OCI-LY7 (cell line): ENCODE measurements at regions not wholly inside any gene's neighbourhood (a gene's known extent, or its start where the extent isn't known, plus 50 kb on each side); places are given as distances from the start of the nearest gene placed in this dataset.

Source experiments
- BruUV-seq: library from RNA; stranded (reverse); fragments of 400-500 nt; replicated peaks from 2 replicates; lab custom pipeline; 2021; lab: Mats Ljungman, UMichigan
- CTCF ChIA-PET: fragments of 300-600 bp; sonication (Branson Sonifier 250); formaldehyde crosslinking; loops from one replicate; lab custom pipeline; 2022; ENCODE audit warnings: antibody characterized with exemption; ENCODE audit not compliant: unreplicated experiment; lab: Charles Lee
- POLR2A ChIA-PET: fragments of 300-600 bp; sonication (Branson Sonifier 250); formaldehyde crosslinking; loops from one replicate; lab custom pipeline; 2022; ENCODE audit warnings: antibody characterized with exemption; lab: Charles Lee
- DNase-seq: peaks from one replicate; pipeline ENCODE4 v3.0.0-alpha.2; 2015; ENCODE audit warnings: low spot score
- H2AFZ ChIP-seq: fragments of 200-600 bp; sonication (generic), shearing (Covaris generic); 2 replicates; pipeline ENCODE4 v1.6.1; 2014; ENCODE audit warnings: mild to moderate bottlenecking, antibody characterized with exemption, low read length, moderate library complexity
- H3K27ac ChIP-seq: fragments of 200-600 bp; sonication (generic); 2 replicates; pipeline ENCODE4 v1.5.1; 2014; ENCODE audit warnings: mixed run types, low read depth, mild to moderate bottlenecking, moderate library complexity, low read length, inconsistent platforms; ENCODE audit not compliant: poor library complexity, severe bottlenecking
- H3K36me3 ChIP-seq: fragments of 200-600 bp; sonication (generic); 2 replicates; pipeline ENCODE4 v1.6.1; 2014; ENCODE audit warnings: mild to moderate bottlenecking, antibody characterized with exemption, low read length, moderate library complexity, mixed read lengths; ENCODE audit not compliant: insufficient read depth
- H3K4me1 ChIP-seq: fragments of 200-600 bp; sonication (generic); 2 replicates; pipeline ENCODE4 v1.5.1; 2014; ENCODE audit warnings: mild to moderate bottlenecking, low read length; ENCODE audit not compliant: insufficient read depth, poor library complexity, severe bottlenecking
- H3K4me2 ChIP-seq: fragments of 200-600 bp; sonication (generic); 2 replicates; pipeline ENCODE4 v1.6.1; 2014; ENCODE audit warnings: mild to moderate bottlenecking, low read length
- H3K4me3 ChIP-seq: fragments of 200-600 bp; sonication (generic); 2 replicates; pipeline ENCODE4 v1.5.1; 2014; ENCODE audit warnings: mild to moderate bottlenecking, low read depth, low read length; ENCODE audit not compliant: poor library complexity, severe bottlenecking
- H3K79me2 ChIP-seq: fragments of 200-600 bp; sonication (generic); 2 replicates; pipeline ENCODE4 v1.6.1; 2016; ENCODE audit warnings: low read depth, mild to moderate bottlenecking, low read length, moderate library complexity, mixed read lengths; ENCODE audit not compliant: insufficient read depth
- H3K9me2 ChIP-seq: fragments of 200-600 bp; sonication (generic); 2 replicates; pipeline ENCODE4 v1.6.1; 2016; ENCODE audit warnings: mild to moderate bottlenecking, low read length, mixed read lengths; ENCODE audit not compliant: insufficient read depth
- H3K9me3 ChIP-seq: fragments of 200-600 bp; sonication (generic); 2 replicates; pipeline ENCODE4 v1.6.1; 2014; ENCODE audit warnings: mild to moderate bottlenecking, mixed run types, low read length, mixed read lengths
- H4K20me1 ChIP-seq: fragments of 200-600 bp; sonication (generic); 2 replicates; pipeline ENCODE4 v1.6.1; 2014; ENCODE audit warnings: mild to moderate bottlenecking, antibody characterized with exemption, low read length, moderate library complexity, mixed read lengths; ENCODE audit not compliant: insufficient read depth
- CTCF ChIP-seq: fragments of 200-600 bp; sonication (generic); conservative IDR thresholded peaks from 2 replicates; pipeline ENCODE4 v1.5.1; 2014; ENCODE audit warnings: mild to moderate bottlenecking, antibody characterized with exemption, low read length, moderate library complexity, mixed read lengths
- EZH2phosphoT487 ChIP-seq: fragments of 200-600 bp; sonication (generic); IDR thresholded peaks from 2 replicates; pipeline ENCODE4 v1.6.1; 2018; ENCODE audit warnings: low read depth, borderline replicate concordance, mild to moderate bottlenecking, mixed run types, antibody characterized with exemption, low read length, moderate library complexity, mixed read lengths
- intact Hi-C: fragments of 100-400 bp; cut with micrococcal nuclease; formaldehyde crosslinking; loops from one replicate; pipeline ENCODE4 v1.10.0; 2022; ENCODE audit not compliant: unreplicated experiment

DNA sequence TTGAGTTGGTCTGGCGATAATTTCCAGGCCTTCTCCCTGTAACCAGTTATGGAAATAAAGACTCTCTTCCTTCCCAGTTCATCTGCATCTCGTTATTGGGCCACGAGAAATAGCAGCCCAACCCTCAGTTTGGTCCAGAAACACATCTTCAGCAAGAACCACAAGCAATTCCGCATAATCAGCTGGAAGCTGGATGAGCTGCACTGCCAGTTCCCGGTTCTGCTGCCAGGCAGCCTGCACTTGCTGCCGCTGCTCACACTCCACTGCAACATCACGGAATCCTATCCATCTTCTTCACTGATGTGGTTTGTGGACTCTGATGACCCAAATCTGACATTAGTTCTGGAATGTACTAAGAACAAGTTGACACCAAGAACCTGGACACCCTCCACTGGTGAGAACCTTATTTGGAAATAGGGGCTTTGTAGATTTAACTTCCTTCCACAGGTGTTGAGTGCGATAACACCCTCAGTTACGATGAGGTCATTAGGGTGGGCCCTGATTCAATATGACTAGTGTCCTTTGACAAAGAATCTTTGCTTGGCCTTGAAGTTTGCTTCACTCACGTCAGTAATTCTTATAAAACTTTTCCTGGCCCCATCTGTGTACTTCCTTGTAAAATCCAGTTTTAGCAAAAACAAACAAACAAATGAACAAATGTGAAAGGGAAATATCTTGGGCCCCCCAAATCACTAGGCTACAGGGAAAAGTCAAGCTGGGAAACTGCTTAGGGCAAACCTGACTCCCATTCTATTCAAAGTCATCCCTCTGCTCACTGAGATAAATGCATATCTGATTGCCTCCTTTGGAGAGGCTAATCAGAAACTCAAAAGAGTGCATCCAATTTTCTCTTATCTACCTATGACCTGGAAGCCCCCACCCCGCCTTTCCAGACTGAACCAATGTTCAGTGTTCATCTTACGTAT, 221.9 kb upstream of the PROK2 start:
- TF ChIP-seq CTCF, result no peak
- no peak for TF ChIP-seq EZH2phosphoT487
- H4K20me1 ChIP-seq, result no peaks in the 10 kb centered on the region
- no peak for DNase-seq
- CTCF ChIA-PET, result no interaction called here
- no peaks in the 10 kb centered on the region for H3K36me3 ChIP-seq
- intact Hi-C loops, result no loop called here
- H3K9me3 ChIP-seq, result 0 out of 2 replicates have a peak, but pooled peaks cover 10% of the 10 kb centered on the region
- no peaks in the 10 kb centered on the region for H3K4me1 ChIP-seq
- H3K4me3 ChIP-seq, result no peak overlapping the region
- H2AFZ ChIP-seq, result no peak overlapping the region
- no peaks in the 10 kb centered on the region for H3K9me2 ChIP-seq
- POLR2A ChIA-PET, result no interaction called here
- H3K27ac ChIP-seq, result no peak overlapping the region
- no TSS peak for BruUV-seq
- H3K4me2 ChIP-seq, result no peak overlapping the region
- H3K79me2 ChIP-seq, result no peaks in the 10 kb centered on the region

DNA sequence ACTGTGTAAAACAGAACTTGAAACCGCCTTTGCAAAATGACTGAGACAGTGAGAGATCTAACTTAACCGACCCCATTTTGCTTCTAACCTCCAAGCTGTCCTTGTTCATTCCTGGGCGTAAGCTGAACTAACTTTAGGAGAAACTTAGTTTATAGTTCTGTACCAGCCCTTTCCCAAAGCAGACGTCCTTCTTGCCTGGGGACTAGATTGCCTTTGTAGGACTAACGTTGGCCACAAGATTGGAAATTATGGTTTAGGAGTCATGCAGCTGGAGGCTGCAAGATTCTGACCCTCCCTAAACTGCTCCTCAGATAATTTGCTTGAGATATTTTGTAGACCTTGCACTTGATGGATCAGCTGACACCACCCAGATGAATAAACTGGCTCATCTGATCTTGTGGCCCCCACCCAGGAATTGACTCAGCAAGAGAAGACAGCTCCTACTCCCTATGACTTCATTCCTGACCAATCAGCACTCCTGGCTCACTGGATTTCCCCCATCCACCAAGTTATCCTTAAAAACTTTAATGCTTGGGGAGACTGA, 219.9 kb upstream of the PROK2 start:
- H3K79me2 ChIP-seq, result no peaks in the 10 kb centered on the region
- ChIA-PET POLR2A (interaction anchor here (0.7 to 0.9 kb wide), 3 partner anchors 25 to 172 kb away, joined by 3 to 9 read pairs (median 3); no protein-coding TSS in a partner anchor), CTCF (no interaction called here)
- H3K9me2 ChIP-seq, result no peaks in the 10 kb centered on the region
- TF ChIP-seq EZH2phosphoT487 (no peak), CTCF (no peak)
- intact Hi-C loops, result no loop called here
- H3K27ac ChIP-seq, result no peak overlapping the region
- H3K4me3 ChIP-seq, result no peak overlapping the region
- no peak overlapping the region for H2AFZ ChIP-seq
- H3K4me1 ChIP-seq, result no peaks in the 10 kb centered on the region
- 0 out of 2 replicates have a peak, but pooled peaks cover 10% of the 10 kb centered on the region for H3K9me3 ChIP-seq
- no peaks in the 10 kb centered on the region for H4K20me1 ChIP-seq
- DNase-seq, result no peak
- H3K4me2 ChIP-seq, result no peak overlapping the region
- no peaks in the 10 kb centered on the region for H3K36me3 ChIP-seq
- no TSS peak for BruUV-seq
